Forelimb muscle (tissue), 1 donor: ENCODE measurements at regions not wholly inside any gene's neighbourhood (a gene's known extent, or its start where the extent isn't known, plus 50 kb on each side); places are given as distances from the start of the nearest gene placed in this dataset.

ENCODE experiments used
- DNase-seq: peaks from one replicate; pipeline ENCODE4 v3.0.0-alpha.2; 2013; ENCODE audit warnings: low read depth

- DNase-seq, result no peak
Measured at GRCh38 chr16:6284731-6285130, 1047.9 kb upstream of the RBFOX1 start.

- DNase-seq, result no peak
Measured at GRCh38 chr16:6281994-6282393, 1050.7 kb upstream of the RBFOX1 start.

- no peak for DNase-seq
Measured at GRCh38 chr16:6281274-6281673, 1051.4 kb upstream of the RBFOX1 start.

GRCh38 chr16:6280055-6280454, 1052.6 kb upstream of the RBFOX1 start:
- DNase-seq, result no peak

GRCh38 chr16:6279286-6279685, 1053.4 kb upstream of the RBFOX1 start:
- no peak for DNase-seq

GRCh38 chr16:6274351-6274750, 1058.3 kb upstream of the RBFOX1 start:
- no peak for DNase-seq

GRCh38 chr16:6267682-6268081, 1065.0 kb upstream of the RBFOX1 start:
- DNase-seq, result no peak

- no peak for DNase-seq
Measured at GRCh38 chr16:6266703-6267102, 1065.9 kb upstream of the RBFOX1 start.

GRCh38 chr16:6265968-6266367, 1066.7 kb upstream of the RBFOX1 start:
- no peak for DNase-seq

GRCh38 chr16:6258056-6258455, 1074.6 kb upstream of the RBFOX1 start:
- DNase-seq, result no peak

- no peak for DNase-seq
Measured at GRCh38 chr16:6252541-6252940, 1080.1 kb upstream of the RBFOX1 start.

GRCh38 chr16:6250511-6250910, 1082.1 kb upstream of the RBFOX1 start:
- DNase-seq, result no peak

- DNase-seq, result no peak
Measured at GRCh38 chr16:6249863-6250262, 1082.8 kb upstream of the RBFOX1 start.

GRCh38 chr16:6248199-6248598, 1084.4 kb upstream of the RBFOX1 start:
- DNase-seq, result no peak

GRCh38 chr16:6247775-6248174, 1084.9 kb upstream of the RBFOX1 start:
- DNase-seq, result no peak

GRCh38 chr16:6247150-6247549, 1085.5 kb upstream of the RBFOX1 start:
- no peak for DNase-seq

- DNase-seq, result no peak
Measured at GRCh38 chr16:6246266-6246665, 1086.4 kb upstream of the RBFOX1 start.

GRCh38 chr16:6232056-6232455, 1100.6 kb upstream of the RBFOX1 start:
- no peak for DNase-seq

GRCh38 chr16:6231398-6231797, 1101.2 kb upstream of the RBFOX1 start:
- no peak for DNase-seq

- no peak for DNase-seq
Measured at GRCh38 chr16:6229186-6229585, 1103.5 kb upstream of the RBFOX1 start.

- no peak for DNase-seq
Measured at GRCh38 chr16:6218855-6219254, 1113.8 kb upstream of the RBFOX1 start.

- no peak for DNase-seq
Measured at GRCh38 chr16:6216836-6217235, 1115.8 kb upstream of the RBFOX1 start.

- no peak for DNase-seq
Measured at GRCh38 chr16:6211644-6212043, 1114.0 kb upstream of the EEF2KMT start.

GRCh38 chr16:6209355-6209930, 1111.8 kb upstream of the EEF2KMT start:
- no peak for DNase-seq
